Parathyroid adenoma (tissue), 2 donors: ENCODE measurements at regions not wholly inside any gene's neighbourhood (a gene's known extent, or its start where the extent isn't known, plus 50 kb on each side); places are given as distances from the start of the nearest gene placed in this dataset.

ENCODE experiments used
- H2AFZ ChIP-seq: fragments of 300-600 bp; sonication (generic); one replicate; pipeline ENCODE4 v1.7.0; 2017; ENCODE audit warnings: antibody characterized with exemption, mild to moderate bottlenecking
- H3K27ac ChIP-seq: fragments of 300-600 bp; sonication (generic); one replicate; pipeline ENCODE4 v1.7.0; 2017
- H3K27me3 ChIP-seq: fragments of 300-600 bp; sonication (generic); one replicate; pipeline ENCODE4 v1.7.0; 2017; ENCODE audit warnings: low read length; ENCODE audit not compliant: control insufficient read depth, insufficient read depth
- H3K36me3 ChIP-seq: fragments of 300-600 bp; sonication (generic); one replicate; pipeline ENCODE4 v1.7.0; 2017; ENCODE audit warnings: low read length; ENCODE audit not compliant: control insufficient read depth, insufficient read depth
- H3K4me1 ChIP-seq: fragments of 300-600 bp; sonication (generic); one replicate; pipeline ENCODE4 v1.7.0; 2017; ENCODE audit warnings: control low read depth
- H3K4me2 ChIP-seq: fragments of 300-600 bp; sonication (generic); one replicate; pipeline ENCODE4 v1.7.0; 2017; ENCODE audit warnings: low read length
- H3K4me3 ChIP-seq: fragments of 300-600 bp; sonication (generic); one replicate; pipeline ENCODE4 v1.7.0; 2017; ENCODE audit warnings: low read depth, low read length
- H3K79me2 ChIP-seq: fragments of 300-600 bp; sonication (generic); one replicate; pipeline ENCODE4 v1.7.0; 2017; ENCODE audit warnings: control low read depth
- H3K9ac ChIP-seq: fragments of 300-600 bp; sonication (generic); one replicate; pipeline ENCODE4 v1.7.0; 2017; ENCODE audit warnings: mild to moderate bottlenecking
- H3K9me3 ChIP-seq: fragments of 300-600 bp; sonication (generic); one replicate; pipeline ENCODE4 v1.7.0; 2017; ENCODE audit warnings: low read length; ENCODE audit not compliant: control insufficient read depth
- CTCF ChIP-seq: fragments of 300-600 bp; sonication (generic); IDR thresholded peaks from one replicate; pipeline ENCODE4 v1.7.0; 2017; ENCODE audit warnings: antibody characterized with exemption, mild to moderate bottlenecking
- donor health status: primary hyperparathyroidism.

GRCh38 chr2:41924024-41924423 is 123.8 kb upstream of the PKDCC start:
- Histone ChIP-seq H3K4me1 (no peaks in the 10 kb centered on the region), H2AFZ (no peak overlapping the region), H3K79me2 (no peaks in the 10 kb centered on the region), H3K4me3 (no peak overlapping the region), H3K9me3 (no peaks in the 10 kb centered on the region), H3K36me3 (no peaks in the 10 kb centered on the region), H3K27me3 (no peaks in the 10 kb centered on the region), H3K27ac (no peak overlapping the region), H3K9ac (no peak overlapping the region), H3K4me2 (no peak overlapping the region)
- TF ChIP-seq CTCF, result no peak

- Histone ChIP-seq H3K36me3 (no peaks in the 10 kb centered on the region), H3K9ac (no peak overlapping the region), H3K9me3 (no peaks in the 10 kb centered on the region), H3K4me1 (no peaks in the 10 kb centered on the region), H2AFZ (no peak overlapping the region), H3K79me2 (no peaks in the 10 kb centered on the region), H3K4me2 (no peak overlapping the region), H3K4me3 (no peak overlapping the region), H3K27ac (no peak overlapping the region), H3K27me3 (no peaks in the 10 kb centered on the region)
- no peak for TF ChIP-seq CTCF
Observed at GRCh38 chr2:41924709-41925408, 123.0 kb upstream of the PKDCC start.

- H3K9ac ChIP-seq, result no peak overlapping the region
- no peaks in the 10 kb centered on the region for H3K27me3 ChIP-seq
- H3K4me3 ChIP-seq, result no peak overlapping the region
- no peak overlapping the region for H3K4me2 ChIP-seq
- H3K36me3 ChIP-seq, result no peaks in the 10 kb centered on the region
- no peak overlapping the region for H2AFZ ChIP-seq
- no peaks in the 10 kb centered on the region for H3K4me1 ChIP-seq
- no peak for TF ChIP-seq CTCF
- H3K27ac ChIP-seq, result no peak overlapping the region
- no peaks in the 10 kb centered on the region for H3K79me2 ChIP-seq
- no peaks in the 10 kb centered on the region for H3K9me3 ChIP-seq
Observed at GRCh38 chr2:41925712-41926111, 122.1 kb upstream of the PKDCC start.

GRCh38 chr2:41926614-41927580 is 120.9 kb upstream of the PKDCC start:
- H3K4me2 ChIP-seq, result no peak overlapping the region
- no peaks in the 10 kb centered on the region for H3K4me1 ChIP-seq
- no peak overlapping the region for H3K27ac ChIP-seq
- no peaks in the 10 kb centered on the region for H3K9me3 ChIP-seq
- H2AFZ ChIP-seq, result no peak overlapping the region
- H3K27me3 ChIP-seq, result no peaks in the 10 kb centered on the region
- no peak overlapping the region for H3K4me3 ChIP-seq
- no peak for TF ChIP-seq CTCF
- H3K9ac ChIP-seq, result no peak overlapping the region
- no peaks in the 10 kb centered on the region for H3K36me3 ChIP-seq
- no peaks in the 10 kb centered on the region for H3K79me2 ChIP-seq
